ENCODE measurements at regions not wholly inside any gene's neighbourhood (a gene's known extent, or its start where the extent isn't known, plus 50 kb on each side); places are given as distances from the start of the nearest gene placed in this dataset.
"Not testable (repeated sequence)": the region's sequence is repeated elsewhere in the genome, so short reads cannot be mapped to it uniquely, and the experiment has no call there.

- no peak for DNase-seq
Observed at GRCh38 chr15:26017665-26018064, 154.5 kb upstream of the ATP10A start.

GRCh38 chr15:26015516-26016075 is 152.5 kb upstream of the ATP10A start:
- no peak for DNase-seq

GRCh38 chr15:26013981-26014380 is 150.9 kb upstream of the ATP10A start:
- DNase-seq = no peak

- DNase-seq = no peak
Observed at GRCh38 chr15:26011916-26012315, 148.8 kb upstream of the ATP10A start.

GRCh38 chr15:26007151-26007550 is 144.0 kb upstream of the ATP10A start:
- no peak for DNase-seq

GRCh38 chr15:26001201-26001600 is 138.1 kb upstream of the ATP10A start:
- DNase-seq = no peak

GRCh38 chr15:25993506-25993905 is 130.4 kb upstream of the ATP10A start:
- DNase-seq = no peak

GRCh38 chr15:25990220-25990619 is 127.1 kb upstream of the ATP10A start:
- no peak for DNase-seq

- DNase-seq = no peak
Observed at GRCh38 chr15:25989327-25989726, 126.2 kb upstream of the ATP10A start.

- DNase-seq = not testable (repeated sequence)
Observed at GRCh38 chr15:25988716-25989115, 125.6 kb upstream of the ATP10A start.

- DNase-seq = no peak
Observed at GRCh38 chr15:25987638-25988037, 124.5 kb upstream of the ATP10A start.

- DNase-seq = no peak
Observed at GRCh38 chr15:25985165-25985564, 122.0 kb upstream of the ATP10A start.

GRCh38 chr15:25982736-25983135 is 119.6 kb upstream of the ATP10A start:
- DNase-seq = no peak

- DNase-seq = no peak
Observed at GRCh38 chr15:25981114-25981513, 118.0 kb upstream of the ATP10A start.

- no peak for DNase-seq
Observed at GRCh38 chr15:25972141-25972675, 109.1 kb upstream of the ATP10A start.

- DNase-seq = no peak
Observed at GRCh38 chr15:25971053-25971452, 107.9 kb upstream of the ATP10A start.

GRCh38 chr15:25969886-25970285 is 106.8 kb upstream of the ATP10A start:
- no peak for DNase-seq

GRCh38 chr15:25967116-25967515 is 104.0 kb upstream of the ATP10A start:
- DNase-seq = no peak

- no peak for DNase-seq
Observed at GRCh38 chr15:25965326-25965725, 102.2 kb upstream of the ATP10A start.

- no peak for DNase-seq
Observed at GRCh38 chr15:25960273-25960672, 97.1 kb upstream of the ATP10A start.

- no peak for DNase-seq
Observed at GRCh38 chr15:25959100-25959499, 96.0 kb upstream of the ATP10A start.

- no peak for DNase-seq
Observed at GRCh38 chr15:25955628-25956027, 92.5 kb upstream of the ATP10A start.

- DNase-seq = no peak
Observed at GRCh38 chr15:25954398-25954797, 91.3 kb upstream of the ATP10A start.

- DNase-seq = no peak
Observed at GRCh38 chr15:25950014-25950413, 86.9 kb upstream of the ATP10A start.
